IMR-90 (cell line): ENCODE measurements at regions not wholly inside any gene's neighbourhood (a gene's known extent, or its start where the extent isn't known, plus 50 kb on each side); places are given as distances from the start of the nearest gene placed in this dataset.

Source experiments
- CEBPB ChIP-seq: IDR thresholded peaks from 2 replicates; pipeline ENCODE4 v1.6.1; 2012; ENCODE audit warnings: low read depth, low read length, improper control_type of control experiment
- CTCF ChIP-seq: conservative IDR thresholded peaks from 2 replicates; pipeline ENCODE4 v1.5.1; 2012; ENCODE audit warnings: mild to moderate bottlenecking, low read depth, low read length, improper control_type of control experiment
- MAFK ChIP-seq: IDR thresholded peaks from 2 replicates; pipeline ENCODE4 v1.6.1; 2012; ENCODE audit warnings: low read depth, low read length, improper control_type of control experiment
- MXI1 ChIP-seq: IDR thresholded peaks from 2 replicates; pipeline ENCODE4 v1.6.1; 2012; ENCODE audit warnings: low read depth, mild to moderate bottlenecking, low read length, moderate library complexity, borderline replicate concordance
- NFE2L2 ChIP-seq: fragments of 150-350 bp; IDR thresholded peaks from 2 replicates; pipeline ENCODE4 v1.6.1; 2016; ENCODE audit warnings: low read depth, mild to moderate bottlenecking, low read length
- POLR2A ChIP-seq: IDR thresholded peaks from 2 replicates; pipeline ENCODE4 v1.6.1; 2012; ENCODE audit warnings: mild to moderate bottlenecking, low read depth, low read length
- RAD21 ChIP-seq: IDR thresholded peaks from 2 replicates; pipeline ENCODE4 v1.6.1; 2012; ENCODE audit warnings: low read length, improper control_type of control experiment
- RFX5 ChIP-seq: IDR thresholded peaks from 2 replicates; pipeline ENCODE4 v1.8.0; 2012; ENCODE audit warnings: low read depth, mild to moderate bottlenecking, low read length, moderate library complexity
- USF2 ChIP-seq: fragments of 150-350 bp; IDR thresholded peaks from 2 replicates; pipeline ENCODE4 v1.6.1; 2017; ENCODE audit warnings: mild to moderate bottlenecking, antibody characterized with exemption, low read length, low read depth

DNA sequence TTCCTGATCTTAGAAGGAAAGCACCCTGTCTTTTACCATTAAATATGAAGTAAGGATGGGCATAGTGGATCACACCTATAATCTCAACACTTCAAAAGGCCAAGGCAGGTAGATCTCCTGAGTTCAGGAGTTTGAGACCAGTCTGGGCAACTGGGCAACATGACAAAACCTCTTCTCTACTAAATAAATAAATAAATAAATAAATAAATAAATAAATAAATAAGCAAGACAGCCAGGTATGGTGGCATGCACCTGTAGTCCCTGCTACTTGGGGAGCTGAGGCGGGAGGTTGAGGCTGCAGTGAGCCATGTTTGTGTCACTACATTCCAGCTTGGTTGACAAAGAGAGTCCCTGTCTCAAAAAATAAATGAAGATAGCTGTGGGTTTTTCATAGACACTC lies 313.1 kb downstream of the RPS24 start:
- no peak for TF ChIP-seq CTCF
- TF ChIP-seq RAD21 = no peak
- no peak for TF ChIP-seq POLR2A
- TF ChIP-seq MXI1 = no peak
- no peak for TF ChIP-seq NFE2L2
- TF ChIP-seq MAFK = no peak
- no peak for TF ChIP-seq CEBPB
- TF ChIP-seq USF2 = no peak
- no peak for TF ChIP-seq RFX5
